BLaER1 (cell line): ENCODE measurements at regions not wholly inside any gene's neighbourhood (a gene's known extent, or its start where the extent isn't known, plus 50 kb on each side); places are given as distances from the start of the nearest gene placed in this dataset.
A peak's percentile ranks its signal among the peaks of the same experiment; 100 is the strongest.

Experiments
- H3K27ac ChIP-seq: shearing (Covaris generic); formaldehyde crosslinking; 2 replicates; pipeline ENCODE4 v1.8.1; 2022
- H3K27me3 ChIP-seq: shearing (Covaris generic); formaldehyde crosslinking; 2 replicates; pipeline ENCODE4 v1.8.1; 2022
- H3K36me3 ChIP-seq: shearing (Covaris generic); formaldehyde crosslinking; 2 replicates; pipeline ENCODE4 v1.8.1; 2022
- H3K4me1 ChIP-seq: shearing (Covaris generic); formaldehyde crosslinking; 2 replicates; pipeline ENCODE4 v1.8.1; 2022
- H3K4me2 ChIP-seq: shearing (Covaris generic); formaldehyde crosslinking; 2 replicates; pipeline ENCODE4 v1.8.1; 2022
- H3K4me3 ChIP-seq: shearing (Covaris generic); formaldehyde crosslinking; 2 replicates; pipeline ENCODE4 v1.8.1; 2022
- H3K9ac ChIP-seq: shearing (Covaris generic); formaldehyde crosslinking; 2 replicates; pipeline ENCODE4 v1.8.1; 2022
- H3K9me3 ChIP-seq: shearing (Covaris generic); formaldehyde crosslinking; 2 replicates; pipeline ENCODE4 v1.8.1; 2022
- H4K20me1 ChIP-seq: shearing (Covaris generic); formaldehyde crosslinking; 2 replicates; pipeline ENCODE4 v1.8.1; 2022
- Cebpa-rat ChIP-seq: shearing (Covaris generic); IDR thresholded peaks from 2 replicates; pipeline ENCODE4 v1.8.1; 2022

GRCh38 chr1:178973652-178974101 is 52.0 kb upstream of the FAM20B start:
- Histone ChIP-seq H3K27ac (peak overlapping the region; percentile 22; the same call in 1 of the 2 replicates), H3K27me3 (no peaks in the 10 kb centered on the region), H3K4me1 (peaks cover 20% of the 10 kb centered on the region), H3K4me3 (no peak overlapping the region), H3K4me2 (peak overlapping the region; percentile 79), H3K36me3 (no peaks in the 10 kb centered on the region), H3K9ac (no peak overlapping the region), H4K20me1 (no peaks in the 10 kb centered on the region), H3K9me3 (peaks cover 42% of the 10 kb centered on the region)
- TF ChIP-seq Cebpa-rat: no peak
